Fibroblast of lung (primary cell): ENCODE measurements at regions not wholly inside any gene's neighbourhood (a gene's known extent, or its start where the extent isn't known, plus 50 kb on each side); places are given as distances from the start of the nearest gene placed in this dataset.

Experiments used
- EZH2 ChIP-seq: IDR thresholded peaks from 2 replicates; pipeline ENCODE4 v1.5.1; 2012; ENCODE audit warnings: low read length, control low read depth, mild to moderate bottlenecking; ENCODE audit errors: missing control alignments
- TF ChIP-seq, protein P1 (sequence below), 2 donors: IDR thresholded peaks in 1 of 2; conservative IDR thresholded peaks in 1 of 2; 1 replicate in 1 of 2; 2 replicates in 1 of 2; pipeline ENCODE4 v1.5.1; 2011 to 2012; ENCODE audit warnings: low read length in 2 of 2, control low read depth in 1 of 2, inconsistent platforms in 1 of 2, low read depth in 1 of 2, mild to moderate bottlenecking in 1 of 2

- TF ChIP-seq, protein P1, sequence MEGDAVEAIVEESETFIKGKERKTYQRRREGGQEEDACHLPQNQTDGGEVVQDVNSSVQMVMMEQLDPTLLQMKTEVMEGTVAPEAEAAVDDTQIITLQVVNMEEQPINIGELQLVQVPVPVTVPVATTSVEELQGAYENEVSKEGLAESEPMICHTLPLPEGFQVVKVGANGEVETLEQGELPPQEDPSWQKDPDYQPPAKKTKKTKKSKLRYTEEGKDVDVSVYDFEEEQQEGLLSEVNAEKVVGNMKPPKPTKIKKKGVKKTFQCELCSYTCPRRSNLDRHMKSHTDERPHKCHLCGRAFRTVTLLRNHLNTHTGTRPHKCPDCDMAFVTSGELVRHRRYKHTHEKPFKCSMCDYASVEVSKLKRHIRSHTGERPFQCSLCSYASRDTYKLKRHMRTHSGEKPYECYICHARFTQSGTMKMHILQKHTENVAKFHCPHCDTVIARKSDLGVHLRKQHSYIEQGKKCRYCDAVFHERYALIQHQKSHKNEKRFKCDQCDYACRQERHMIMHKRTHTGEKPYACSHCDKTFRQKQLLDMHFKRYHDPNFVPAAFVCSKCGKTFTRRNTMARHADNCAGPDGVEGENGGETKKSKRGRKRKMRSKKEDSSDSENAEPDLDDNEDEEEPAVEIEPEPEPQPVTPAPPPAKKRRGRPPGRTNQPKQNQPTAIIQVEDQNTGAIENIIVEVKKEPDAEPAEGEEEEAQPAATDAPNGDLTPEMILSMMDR (conservative IDR thresholded peaks at IDR 0.05 in 1 of 2, IDR thresholded peaks at IDR 0.05 in 1 of 2; ENCODE audit: low read depth in 1 of 2, low read length in 2 of 2): no peak
- no peak for TF ChIP-seq EZH2
Observed at GRCh38 chr2:237179161-237179560, 93.5 kb downstream of the COPS8 start.
